Sigmoid colon (tissue), 4 donors: ENCODE measurements at regions not wholly inside any gene's neighbourhood (a gene's known extent, or its start where the extent isn't known, plus 50 kb on each side); places are given as distances from the start of the nearest gene placed in this dataset.

Experiments
- EP300 ChIP-seq, 4 donors: sonication (generic); formaldehyde crosslinking; IDR thresholded peaks; one replicate each; pipeline ENCODE4 v1.6.1; 2017; ENCODE audit warnings: antibody characterized with exemption in 4 of 4
- POLR2A ChIP-seq, 2 donors: fragments of 450-650 bp; IDR thresholded peaks; one replicate each; pipeline ENCODE4 v1.6.1; 2016; ENCODE audit warnings: antibody characterized with exemption in 2 of 2, mild to moderate bottlenecking in 2 of 2, moderate library complexity in 2 of 2
- POLR2AphosphoS5 ChIP-seq, 4 donors: sonication (generic); formaldehyde crosslinking; IDR thresholded peaks; one replicate each; pipeline ENCODE4 v1.6.1; 2017; ENCODE audit warnings: antibody characterized with exemption in 4 of 4
- TF ChIP-seq, protein P1 (sequence below), 4 experiments: fragments of 450-650 bp in 3 of 4; fragments of 200-600 bp in 1 of 4; IDR thresholded peaks; one replicate each; pipeline ENCODE4 v1.5.1; 2016 to 2019; ENCODE audit warnings: antibody characterized with exemption in 4 of 4, mild to moderate bottlenecking in 3 of 4, moderate library complexity in 2 of 4

DNA sequence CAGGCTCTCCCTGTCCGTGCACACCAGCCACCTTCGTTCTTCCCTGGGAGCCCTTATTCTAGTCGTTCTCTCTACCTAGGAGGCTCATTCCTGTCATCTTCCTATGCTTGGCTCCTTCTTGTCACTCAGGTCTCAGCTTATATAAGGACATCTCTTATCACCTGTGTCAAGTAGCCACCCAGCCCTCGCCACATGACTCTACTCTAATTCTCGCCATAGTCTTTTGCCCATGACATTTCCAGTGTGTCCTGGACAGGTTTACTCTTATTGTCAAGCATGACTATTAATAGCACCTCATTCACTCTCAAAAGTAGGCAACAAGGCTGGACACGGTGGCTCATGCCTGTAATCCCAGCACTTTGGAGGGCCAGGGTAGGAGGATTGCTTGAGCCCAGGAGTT is 175.7 kb upstream of the NUDT4 start:
- TF ChIP-seq POLR2A (IDR thresholded peaks at IDR 0.05) (no peak), EP300 (IDR thresholded peaks at IDR 0.05) (no peak), POLR2AphosphoS5 (IDR thresholded peaks at IDR 0.05) (no peak)
- TF ChIP-seq, protein P1, sequence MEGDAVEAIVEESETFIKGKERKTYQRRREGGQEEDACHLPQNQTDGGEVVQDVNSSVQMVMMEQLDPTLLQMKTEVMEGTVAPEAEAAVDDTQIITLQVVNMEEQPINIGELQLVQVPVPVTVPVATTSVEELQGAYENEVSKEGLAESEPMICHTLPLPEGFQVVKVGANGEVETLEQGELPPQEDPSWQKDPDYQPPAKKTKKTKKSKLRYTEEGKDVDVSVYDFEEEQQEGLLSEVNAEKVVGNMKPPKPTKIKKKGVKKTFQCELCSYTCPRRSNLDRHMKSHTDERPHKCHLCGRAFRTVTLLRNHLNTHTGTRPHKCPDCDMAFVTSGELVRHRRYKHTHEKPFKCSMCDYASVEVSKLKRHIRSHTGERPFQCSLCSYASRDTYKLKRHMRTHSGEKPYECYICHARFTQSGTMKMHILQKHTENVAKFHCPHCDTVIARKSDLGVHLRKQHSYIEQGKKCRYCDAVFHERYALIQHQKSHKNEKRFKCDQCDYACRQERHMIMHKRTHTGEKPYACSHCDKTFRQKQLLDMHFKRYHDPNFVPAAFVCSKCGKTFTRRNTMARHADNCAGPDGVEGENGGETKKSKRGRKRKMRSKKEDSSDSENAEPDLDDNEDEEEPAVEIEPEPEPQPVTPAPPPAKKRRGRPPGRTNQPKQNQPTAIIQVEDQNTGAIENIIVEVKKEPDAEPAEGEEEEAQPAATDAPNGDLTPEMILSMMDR (IDR thresholded peaks at IDR 0.05) = no peak
